ENCODE measurements at regions not wholly inside any gene's neighbourhood (a gene's known extent, or its start where the extent isn't known, plus 50 kb on each side); places are given as distances from the start of the nearest gene placed in this dataset.
"Not testable (repeated sequence)": the region's sequence is repeated elsewhere in the genome, so short reads cannot be mapped to it uniquely, and the experiment has no call there.

DNA sequence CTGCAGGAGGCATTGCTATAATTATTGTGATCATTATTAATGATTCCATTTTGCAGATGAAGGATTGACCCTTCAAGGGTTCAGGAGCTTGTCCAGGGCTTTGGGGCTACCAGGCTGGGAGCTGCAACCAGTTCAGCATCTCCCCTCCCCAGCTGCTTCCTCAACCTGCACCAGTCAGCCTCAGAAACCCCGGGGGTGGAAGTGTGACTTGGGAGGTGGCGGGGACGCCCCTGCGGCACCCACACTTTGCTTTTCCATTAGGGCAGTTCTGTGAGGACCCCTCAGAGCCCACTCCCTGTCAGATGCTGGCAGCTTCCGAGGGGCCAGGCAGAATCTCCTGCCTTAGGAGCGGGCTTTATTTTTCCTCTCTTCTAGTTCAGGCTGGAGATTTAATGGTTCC lies 85.6 kb downstream of the OLFM1 start:
- DNase-seq: no peak

DNA sequence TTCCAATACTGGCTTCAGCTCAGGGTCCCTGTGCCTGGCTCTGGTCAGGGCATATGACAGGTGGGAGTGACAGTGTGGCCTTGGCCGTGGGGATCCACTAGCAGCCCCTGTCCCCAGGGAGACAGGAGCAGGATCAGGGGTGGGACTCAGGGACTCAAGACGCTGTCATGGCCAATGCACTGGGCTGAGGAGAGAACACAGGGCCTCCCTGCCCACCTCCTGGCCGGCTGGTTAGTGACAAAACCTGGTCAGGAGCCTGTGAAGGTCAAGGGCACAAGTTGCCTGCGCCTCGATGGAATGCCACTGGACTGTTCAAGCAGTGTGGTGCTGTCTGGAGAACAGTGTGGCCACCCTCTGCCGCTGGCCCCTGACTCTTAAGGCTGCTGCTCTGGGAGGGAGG lies 86.8 kb downstream of the OLFM1 start:
- no peak for DNase-seq

DNA sequence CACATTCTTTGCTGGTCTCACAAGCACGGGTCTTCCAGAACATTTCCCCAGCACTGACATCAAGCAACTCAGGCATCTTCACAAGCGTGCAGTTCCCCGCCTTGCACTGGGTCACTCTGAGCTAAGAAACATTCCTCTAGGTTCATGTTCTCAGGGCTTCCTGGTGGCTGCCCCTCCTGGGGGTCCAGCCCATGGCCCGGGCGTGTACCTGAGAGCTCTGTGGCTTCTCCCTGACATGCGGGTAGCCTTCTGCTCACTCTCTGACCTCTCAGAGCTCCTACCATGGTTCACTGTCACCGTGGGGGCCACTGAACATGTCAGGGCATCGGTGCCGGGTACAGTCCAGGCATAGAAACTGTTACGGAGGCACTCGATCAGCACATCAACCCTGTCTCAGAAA lies 87.5 kb downstream of the OLFM1 start:
- DNase-seq: no peak

DNA sequence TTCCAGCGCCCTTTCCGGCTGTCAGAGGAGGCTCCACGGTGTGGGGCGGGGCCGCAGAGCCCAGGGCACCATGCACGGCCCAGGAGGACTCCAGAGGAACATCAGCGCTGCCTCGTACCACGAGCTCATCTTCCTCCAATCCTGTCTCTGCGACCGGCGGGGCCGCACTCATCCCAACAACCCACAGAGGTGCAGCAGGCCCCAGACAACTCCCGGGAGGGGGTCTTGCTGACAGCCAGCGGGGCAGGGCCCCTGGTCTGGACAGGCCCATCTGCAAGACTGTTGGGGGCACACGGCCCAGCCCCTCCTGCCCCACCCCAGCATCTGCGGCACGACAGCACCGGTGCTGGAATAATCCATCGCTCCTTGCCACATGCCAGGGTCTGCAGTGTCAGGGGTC lies 88.8 kb downstream of the OLFM1 start:
- no peak for DNase-seq

DNA sequence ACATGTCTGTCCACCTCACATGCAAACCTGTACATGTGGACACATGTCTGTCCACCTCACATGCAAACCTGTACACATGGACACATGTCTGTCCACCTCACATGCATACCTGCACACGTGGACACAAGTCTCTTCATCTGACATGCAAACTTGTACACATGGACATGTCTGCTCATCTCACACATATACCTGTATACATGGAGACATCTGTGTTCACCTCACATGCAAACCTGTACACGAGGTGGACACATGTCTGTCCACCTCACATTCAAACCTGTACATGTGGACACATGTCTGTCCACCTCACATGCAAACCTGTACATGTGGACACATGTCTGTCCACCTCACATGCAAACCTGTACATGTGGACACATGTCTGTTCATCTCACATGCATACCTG lies 90.1 kb downstream of the OLFM1 start:
- not testable (repeated sequence) for DNase-seq

DNA sequence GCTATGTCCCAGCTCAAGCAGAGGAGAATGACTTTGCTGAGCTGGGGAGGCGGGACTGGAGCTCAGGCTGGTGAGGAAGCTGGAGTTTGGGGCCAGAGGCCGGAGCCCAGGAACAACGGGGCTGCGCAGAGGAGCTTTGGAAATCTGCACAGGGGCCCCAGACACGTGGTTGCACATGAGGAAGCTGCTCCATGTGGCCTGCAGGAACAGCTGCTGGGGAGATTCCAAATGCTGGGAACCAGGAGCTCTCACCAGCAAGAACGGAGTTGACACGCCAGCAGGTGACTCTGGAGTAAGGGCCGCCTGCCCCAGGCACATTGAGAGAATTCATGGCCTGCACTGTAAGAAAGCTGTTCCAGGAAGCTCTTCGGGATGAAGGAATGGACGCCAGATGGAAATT lies 91.0 kb downstream of the OLFM1 start:
- DNase-seq: no peak

DNA sequence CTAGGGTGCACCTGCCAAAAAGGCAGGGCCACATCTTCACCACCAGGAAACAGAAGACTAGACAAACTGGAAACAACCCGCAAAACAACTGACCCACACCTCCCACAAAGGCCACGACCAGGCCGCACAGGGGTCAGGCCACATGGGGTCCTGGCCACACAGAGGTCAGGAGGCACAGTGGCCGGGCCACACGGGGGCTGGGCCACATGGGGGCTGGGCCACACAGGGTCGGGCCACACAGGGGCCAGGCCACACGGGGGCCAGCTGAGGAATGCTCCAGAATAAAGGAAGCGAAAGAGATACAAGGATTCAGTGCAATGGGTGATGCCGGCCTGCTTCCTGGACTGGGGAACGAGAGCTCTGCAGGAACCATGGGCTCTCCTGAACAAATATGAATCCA lies 91.6 kb downstream of the OLFM1 start:
- no peak for DNase-seq

DNA sequence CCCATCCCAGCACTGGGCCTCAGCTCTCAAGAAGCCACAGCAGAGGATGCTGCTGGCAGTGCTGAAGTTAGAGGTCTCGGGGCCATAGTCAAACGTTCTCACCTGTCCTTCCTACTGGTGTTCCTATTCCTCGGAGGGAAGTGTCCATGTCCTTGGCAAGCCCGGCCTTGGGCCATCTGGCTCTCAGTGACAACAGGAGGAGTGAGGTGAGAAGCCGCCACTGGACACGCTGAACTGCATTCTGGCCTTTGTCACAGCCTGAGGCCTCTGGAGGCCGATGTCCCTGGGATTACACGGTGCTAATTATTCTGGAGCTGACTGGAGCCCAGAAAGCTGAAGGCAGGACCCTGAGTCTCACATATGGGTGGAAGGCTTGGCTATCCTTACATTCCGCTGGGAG lies 92.5 kb downstream of the OLFM1 start:
- no peak for DNase-seq

DNA sequence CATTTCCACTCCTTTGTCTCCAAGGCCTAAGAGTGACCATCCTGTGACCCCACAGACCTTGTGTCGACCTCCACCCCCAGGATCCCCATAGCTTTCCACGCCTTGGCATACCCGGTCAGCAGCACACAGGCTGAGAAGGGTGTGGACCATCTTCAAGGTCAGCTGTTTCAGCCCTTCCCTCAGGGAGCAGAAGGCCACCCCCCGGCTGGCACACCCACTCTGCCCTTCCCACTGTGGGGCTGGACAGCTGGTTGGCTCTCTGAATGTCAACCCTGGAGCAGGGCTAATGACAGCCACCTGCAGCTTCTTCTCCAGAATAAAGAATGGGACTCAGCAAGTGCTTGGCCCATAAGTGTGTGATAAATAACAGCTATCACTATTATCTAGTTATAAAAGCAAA lies 93.1 kb downstream of the OLFM1 start:
- no peak for DNase-seq

DNA sequence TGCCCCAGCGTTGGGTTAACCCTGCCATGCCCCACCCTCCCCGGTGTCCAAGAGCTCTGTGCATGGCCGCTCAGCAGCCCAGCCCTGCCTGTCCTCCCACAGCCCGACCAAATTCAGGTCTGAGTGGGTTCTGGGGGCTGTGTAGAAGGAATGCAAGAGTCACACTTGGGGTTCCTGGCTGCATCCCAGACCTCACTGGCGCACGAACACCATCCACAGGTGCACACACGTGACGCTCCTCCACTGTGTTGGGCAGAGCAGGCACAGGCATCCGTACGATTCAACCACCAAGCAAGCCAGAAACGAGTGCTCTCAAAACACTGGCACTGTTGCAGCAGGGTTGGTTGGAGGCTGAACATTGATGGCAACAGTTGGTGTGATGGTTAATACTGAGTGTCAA lies 93.9 kb downstream of the OLFM1 start:
- no peak for DNase-seq

DNA sequence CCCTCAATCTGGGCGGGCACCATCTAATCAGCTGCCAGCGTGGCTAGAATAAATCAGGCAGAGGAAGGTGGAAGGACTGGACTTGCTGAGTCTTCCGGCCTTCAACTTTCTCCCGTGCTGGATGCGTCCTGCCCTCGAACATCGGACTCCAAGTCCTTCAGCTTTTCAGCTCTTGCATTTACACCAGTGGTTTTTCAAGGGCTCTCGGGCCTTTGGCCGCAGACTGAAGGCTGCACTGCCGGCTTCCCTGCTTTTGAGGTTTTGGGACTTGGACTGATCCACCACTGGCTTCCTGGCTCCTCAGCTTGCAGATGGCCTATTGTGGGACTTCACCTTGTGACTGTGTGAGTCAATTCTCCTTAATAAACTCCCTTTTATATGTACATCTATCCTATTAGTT lies 94.4 kb downstream of the OLFM1 start:
- not testable (repeated sequence) for DNase-seq

DNA sequence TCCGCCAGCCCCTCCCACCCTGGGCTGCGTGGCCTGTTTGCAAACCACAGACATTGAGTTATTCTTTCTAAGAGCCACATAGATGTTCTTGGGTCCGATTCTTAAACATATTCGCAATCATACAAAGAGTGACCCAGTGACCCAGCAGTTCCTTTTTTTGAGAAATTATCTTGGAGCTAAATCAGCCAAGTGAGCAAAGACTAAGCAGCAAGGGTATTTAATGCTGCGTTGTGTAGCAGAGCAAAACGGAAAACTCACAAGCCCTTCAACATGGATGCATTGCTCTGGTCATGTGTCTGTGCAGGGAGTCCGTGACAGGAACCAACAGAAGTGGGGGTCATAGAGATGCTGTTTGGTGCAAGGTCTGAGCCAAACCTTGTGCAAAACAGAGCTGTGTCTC lies 95.6 kb downstream of the OLFM1 start:
- DNase-seq: no peak

DNA sequence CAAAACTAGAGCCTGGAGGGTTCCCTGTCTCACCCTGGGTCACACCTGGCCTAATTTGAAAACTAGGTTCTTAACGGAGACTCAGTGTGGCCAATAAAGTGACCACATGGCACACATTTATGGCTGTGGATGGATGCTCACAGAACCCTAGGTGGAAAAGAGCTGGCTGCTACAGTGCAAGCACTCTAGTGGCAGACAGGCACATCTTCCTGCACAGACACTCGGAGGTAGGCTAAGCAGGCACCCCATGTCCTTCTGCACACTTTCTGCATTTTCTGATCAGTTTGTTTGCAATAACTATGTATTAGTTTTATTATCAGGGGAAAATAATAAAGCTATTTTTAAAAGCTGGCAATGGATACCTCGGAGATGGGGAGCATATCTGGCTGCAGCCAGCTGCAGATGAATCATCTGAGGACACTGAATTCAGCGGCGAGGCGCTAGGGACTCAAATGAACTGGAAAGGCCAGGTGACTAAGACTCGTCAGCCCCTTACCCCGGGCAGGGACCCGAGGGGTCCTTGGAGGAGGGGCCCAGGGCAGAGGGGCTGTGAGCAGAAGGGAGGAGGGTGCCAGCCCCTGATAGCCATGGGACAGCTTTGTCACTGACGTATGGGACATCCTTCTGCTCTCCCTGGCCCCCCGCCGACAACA lies 96.2 kb downstream of the OLFM1 start:
- no peak for DNase-seq

DNA sequence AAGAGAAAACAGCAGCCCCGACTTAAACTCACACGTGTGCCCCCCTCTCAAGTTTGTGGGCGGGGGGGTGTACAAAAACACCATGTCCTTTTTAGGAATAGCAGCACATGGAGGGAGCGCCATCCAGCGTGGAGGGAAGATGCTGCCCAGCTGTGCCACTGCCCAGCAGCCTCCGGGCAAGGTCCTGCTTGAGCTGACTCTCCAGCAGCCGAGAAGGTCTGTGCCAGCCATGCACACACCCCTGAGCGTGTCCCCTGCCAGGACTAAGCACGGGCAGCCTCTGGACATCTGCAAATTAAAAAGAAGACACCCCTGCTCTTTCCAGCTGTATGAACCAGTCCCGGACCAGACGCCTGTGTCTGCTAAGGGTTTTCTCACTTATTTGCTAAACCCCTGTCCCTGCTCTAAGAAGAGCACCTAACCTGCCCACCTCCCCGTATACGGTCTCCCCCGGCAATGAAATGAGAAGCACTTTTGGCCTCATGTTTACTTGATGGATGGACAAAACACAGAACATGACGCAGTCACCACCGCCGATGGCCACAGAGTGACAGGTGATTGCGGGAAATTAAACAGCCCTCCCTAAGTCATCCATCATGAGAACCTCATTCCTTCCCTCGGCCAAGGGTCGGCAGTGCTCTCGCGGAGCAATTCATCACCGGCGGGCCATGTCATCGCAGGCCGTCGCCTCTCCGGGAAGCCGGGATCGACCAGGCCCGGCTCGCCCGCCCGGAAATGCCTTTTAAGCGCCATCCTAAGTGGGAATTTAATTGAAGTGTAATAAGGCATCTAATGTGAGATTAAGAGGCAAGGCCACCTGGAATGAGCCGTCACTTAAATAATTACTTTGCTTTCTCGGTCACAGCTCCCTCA lies 96.9 kb downstream of the OLFM1 start:
- no peak for DNase-seq

DNA sequence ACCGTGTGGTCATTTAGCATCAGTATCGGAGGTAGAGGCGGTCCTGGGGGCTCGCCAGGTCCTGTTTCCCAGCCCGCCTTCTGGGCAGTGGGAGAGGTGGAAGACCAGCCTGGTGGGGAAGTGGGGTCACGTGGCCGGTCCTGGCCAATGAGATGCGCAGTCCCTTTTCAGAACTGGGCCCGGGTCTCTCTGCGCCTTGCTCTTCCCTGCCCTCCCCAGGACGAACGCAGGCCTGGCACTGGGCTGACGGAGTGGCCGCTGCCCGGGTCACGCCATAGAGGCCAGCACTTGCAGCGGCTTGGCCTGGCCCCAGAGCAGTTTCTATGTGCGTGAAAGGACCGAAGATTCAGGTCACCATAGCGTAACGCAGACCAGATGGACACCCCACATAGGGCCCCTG lies 97.6 kb downstream of the OLFM1 start:
- DNase-seq: no peak

DNA sequence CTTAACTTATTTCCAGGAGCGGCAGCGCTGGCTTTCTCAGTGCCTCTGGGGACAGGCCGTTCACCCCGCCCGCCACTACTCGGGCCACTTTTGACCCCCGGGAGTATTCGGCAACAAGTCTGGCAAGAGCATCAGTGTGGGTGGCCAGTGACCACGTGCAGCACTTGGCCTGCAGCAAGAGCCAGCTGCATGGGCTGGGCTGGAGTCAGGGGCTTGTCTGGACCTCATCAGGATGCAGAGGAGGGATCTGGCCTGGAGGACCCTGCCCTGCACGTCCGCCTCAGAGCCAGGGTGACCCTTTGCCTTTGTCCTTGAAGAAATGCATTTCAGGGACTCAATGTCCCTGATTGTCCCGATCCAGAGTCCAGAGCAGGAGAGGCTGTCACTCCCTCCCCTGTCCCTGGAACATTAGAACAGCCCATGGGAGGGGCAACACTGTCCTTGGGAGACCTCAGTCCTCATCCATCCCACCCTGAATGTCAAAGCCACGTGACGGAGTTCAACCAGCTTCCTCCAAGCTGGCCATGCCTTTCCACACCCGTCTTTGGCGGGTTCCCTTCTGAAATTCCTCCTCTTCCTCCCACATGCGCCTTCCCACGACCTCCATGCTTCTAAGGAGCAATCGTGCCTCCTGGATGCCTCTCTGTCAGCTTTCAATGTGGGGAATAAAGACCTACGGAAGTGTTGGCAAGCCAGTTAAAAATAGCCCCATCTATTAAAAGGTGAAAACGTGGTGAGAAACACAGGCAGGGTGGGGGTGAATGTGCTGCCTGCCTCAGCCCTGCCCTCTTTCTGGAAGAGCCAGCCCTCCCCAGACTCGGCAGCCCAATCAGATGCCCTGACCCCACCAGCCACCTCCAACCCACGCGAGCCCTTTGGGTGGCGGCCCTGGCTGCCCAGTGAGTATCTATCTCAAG lies 99.0 kb downstream of the OLFM1 start:
- no peak for DNase-seq

DNA sequence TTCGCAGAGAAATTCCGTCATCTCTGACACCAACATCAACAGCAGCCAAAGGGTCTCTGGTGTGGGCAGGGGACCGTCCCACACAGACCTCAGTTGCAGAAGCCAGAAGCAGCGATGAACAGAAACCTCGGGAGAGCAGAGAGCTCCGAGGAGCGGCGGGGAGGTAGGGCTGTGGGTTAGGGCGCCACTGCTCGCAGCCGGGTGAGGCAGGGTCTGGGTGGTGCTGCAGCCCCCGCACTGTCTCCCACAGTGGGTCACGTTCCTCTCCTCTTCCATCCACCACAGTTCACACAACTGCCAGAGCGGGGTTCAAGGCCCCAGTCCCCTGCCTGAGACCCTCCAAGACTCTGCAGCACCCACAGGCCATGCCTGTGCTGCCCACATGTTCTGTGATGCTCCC lies 99.9 kb downstream of the OLFM1 start:
- DNase-seq: no peak

DNA sequence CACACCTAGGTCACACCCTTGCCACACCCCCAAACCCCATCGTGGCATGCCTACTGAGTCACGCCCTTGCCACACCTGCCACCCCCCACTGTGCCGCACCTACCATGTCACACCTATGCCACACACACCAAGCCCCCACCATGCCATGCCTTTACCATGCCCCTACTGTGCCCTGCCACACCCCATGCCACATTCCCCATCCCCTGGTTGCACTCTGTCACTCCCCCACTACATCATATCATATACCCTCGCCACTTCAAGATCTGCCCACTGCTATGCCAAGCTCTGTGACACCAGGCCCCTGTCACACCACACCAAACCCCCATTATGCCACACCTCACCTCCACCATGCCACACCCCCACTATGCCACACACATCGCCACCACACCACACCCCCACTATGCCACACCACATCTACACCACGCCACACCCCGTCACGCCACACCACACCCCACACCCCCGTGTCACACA lies 101.2 kb downstream of the OLFM1 start:
- DNase-seq: no peak

DNA sequence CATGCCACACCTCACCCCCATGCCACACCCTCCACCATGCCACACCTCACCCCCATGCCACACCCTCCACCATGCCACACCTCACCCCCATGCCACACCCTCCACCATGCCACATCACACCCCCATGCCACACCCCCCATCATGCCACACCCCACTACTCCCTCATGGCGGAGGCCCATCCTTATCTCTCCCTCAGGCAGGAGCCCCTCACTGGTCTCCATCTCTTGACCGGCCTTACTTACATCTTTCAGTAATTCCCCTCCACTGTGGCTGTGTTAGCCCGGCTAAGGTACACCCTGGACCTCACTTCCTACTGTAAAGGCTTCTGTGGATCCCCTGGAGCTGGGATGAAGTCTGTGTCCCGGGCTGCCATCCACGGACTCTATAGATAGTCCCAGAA lies 102.0 kb downstream of the OLFM1 start:
- no peak for DNase-seq

DNA sequence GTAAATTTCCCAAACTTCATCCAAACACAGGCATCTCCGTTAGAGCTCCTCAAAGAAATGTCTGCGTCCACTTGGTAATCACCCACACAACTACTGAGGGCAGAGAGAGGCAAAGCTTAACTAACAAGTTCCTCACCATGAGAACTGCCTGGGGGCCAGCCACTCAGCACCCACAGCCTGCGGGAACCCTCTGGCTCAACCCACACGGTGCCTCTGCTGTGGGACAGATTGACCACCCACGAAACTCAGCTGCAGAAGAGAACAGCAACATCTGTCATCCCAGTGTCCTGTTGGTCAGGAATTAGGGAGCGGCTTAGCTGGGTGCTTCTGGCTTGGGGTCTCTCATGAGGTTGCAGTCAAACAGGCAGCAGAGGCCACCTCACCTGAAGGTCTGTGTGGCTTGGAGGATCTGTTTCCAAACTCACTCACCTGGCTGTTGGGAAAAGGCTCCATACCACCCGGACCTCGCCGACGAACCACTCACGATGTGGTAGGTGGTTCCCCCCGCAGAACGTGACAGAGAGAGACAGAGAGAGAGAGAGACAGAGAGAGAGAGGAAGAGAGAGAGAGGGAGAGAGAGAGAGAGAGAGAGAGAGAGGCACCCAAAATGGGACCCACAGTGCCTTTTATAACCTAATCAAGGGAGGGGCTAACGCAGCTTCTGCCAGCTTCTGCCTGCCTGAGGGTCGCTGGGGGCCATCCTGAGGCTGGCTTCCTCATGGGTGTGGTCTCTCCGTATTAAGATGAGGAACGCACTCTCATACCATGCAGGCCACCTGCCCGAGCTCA lies 103.5 kb downstream of the OLFM1 start:
- no peak for DNase-seq

DNA sequence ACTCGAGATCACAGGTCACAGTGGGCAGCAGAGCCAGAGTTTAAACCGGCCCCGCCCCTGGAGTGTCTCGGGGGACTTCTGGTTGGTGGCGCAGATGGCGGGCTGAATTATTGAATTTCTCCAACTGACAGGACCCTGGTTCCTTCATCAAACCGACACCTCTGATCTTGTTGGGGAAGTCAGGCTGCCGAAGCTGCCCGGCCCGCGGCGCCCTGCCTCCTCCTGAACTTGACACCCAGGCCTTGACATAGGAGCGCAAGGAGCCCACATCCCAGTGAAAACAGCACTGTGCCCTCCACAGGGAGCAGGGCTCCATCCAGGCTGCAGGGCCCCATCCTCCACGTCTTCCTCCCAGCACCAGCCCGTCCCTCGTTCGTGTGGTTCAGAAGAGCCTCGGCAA lies 105.2 kb downstream of the OLFM1 start:
- no peak for DNase-seq

DNA sequence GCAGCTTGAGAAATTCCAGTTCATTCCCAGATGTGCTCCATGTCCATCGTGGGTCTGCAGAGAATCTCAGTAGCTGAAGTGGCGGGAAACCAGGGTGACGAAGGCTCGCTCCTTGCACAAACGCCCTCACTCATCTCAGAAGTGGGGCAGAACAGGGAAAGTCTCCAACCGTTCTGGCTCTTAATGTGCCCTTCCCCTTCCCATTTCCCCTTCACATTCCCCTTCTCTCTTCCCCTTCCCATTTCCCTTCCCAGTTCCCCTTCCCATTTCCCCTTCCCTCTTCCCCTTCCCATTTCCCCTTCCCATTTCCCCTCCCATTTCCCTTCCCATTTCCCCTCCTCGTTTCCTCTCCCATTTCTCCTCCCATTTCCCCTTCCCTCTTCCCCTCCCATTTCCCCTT lies 108.5 kb downstream of the OLFM1 start:
- DNase-seq: not testable (repeated sequence)

DNA sequence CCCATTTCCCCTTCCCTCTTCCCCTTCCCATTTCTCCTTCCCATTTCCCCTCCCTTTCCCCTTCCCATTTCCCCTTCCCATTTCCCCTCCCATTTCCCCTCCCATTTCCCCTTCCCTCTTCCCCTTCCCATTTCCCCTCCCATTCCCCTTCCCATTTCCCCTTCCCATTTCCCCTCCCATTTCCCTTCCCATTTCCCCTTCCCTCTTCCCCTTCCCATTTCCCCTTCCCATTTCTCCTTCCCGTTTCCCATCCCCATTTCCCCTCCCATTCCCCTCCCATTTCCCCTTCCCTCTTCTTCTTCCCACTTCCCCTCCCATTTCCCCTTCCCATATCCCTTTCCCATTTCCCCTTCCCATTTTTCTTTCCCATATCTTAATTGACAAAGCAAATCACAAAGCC lies 109.0 kb downstream of the OLFM1 start:
- no peak for DNase-seq

All from NCI-H2081 (cell line).